Smooth muscle cell (in vitro differentiated cells): ENCODE measurements at regions not wholly inside any gene's neighbourhood (a gene's known extent, or its start where the extent isn't known, plus 50 kb on each side); places are given as distances from the start of the nearest gene placed in this dataset.

ENCODE experiments used
- DNase-seq: peaks from one replicate; lab custom pipeline; 2025; ENCODE audit not compliant: unreplicated experiment; lab: John Stamatoyannopoulos, UW
- H2AFZ ChIP-seq: fragments of 200-600 bp; sonication (generic); 2 replicates; pipeline ENCODE4 v1.6.0; 2016; ENCODE audit warnings: antibody characterized with exemption, low read depth, mild to moderate bottlenecking
- H3F3A ChIP-seq: fragments of 200-600 bp; sonication (generic); 2 replicates; pipeline ENCODE4 v1.6.0; 2017; ENCODE audit warnings: antibody characterized with exemption, low read depth
- H3K27ac ChIP-seq: fragments of 200-600 bp; sonication (generic); 2 replicates; pipeline ENCODE4 v1.5.1; 2016; ENCODE audit warnings: low read depth, mild to moderate bottlenecking
- H3K27me3 ChIP-seq: fragments of 200-600 bp; sonication (generic); 2 replicates; pipeline ENCODE4 v1.6.1; 2016; ENCODE audit warnings: low read depth, mild to moderate bottlenecking
- H3K36me3 ChIP-seq: fragments of 200-600 bp; sonication (generic); 2 replicates; pipeline ENCODE4 v1.5.1; 2016; ENCODE audit warnings: low read depth
- H3K4me1 ChIP-seq: fragments of 200-600 bp; sonication (generic); 2 replicates; pipeline ENCODE4 v1.5.1; 2016; ENCODE audit warnings: low read depth
- H3K4me2 ChIP-seq: fragments of 200-600 bp; sonication (generic); 2 replicates; pipeline ENCODE4 v1.6.0; 2016; ENCODE audit warnings: mild to moderate bottlenecking
- H3K4me3 ChIP-seq: fragments of 200-600 bp; sonication (generic); 2 replicates; pipeline ENCODE4 v1.5.1; 2016; ENCODE audit warnings: mild to moderate bottlenecking
- H3K79me2 ChIP-seq: fragments of 200-600 bp; sonication (generic); 2 replicates; pipeline ENCODE4 v1.6.0; 2016; ENCODE audit warnings: low read depth, mild to moderate bottlenecking
- H3K9ac ChIP-seq: fragments of 200-600 bp; sonication (generic); 2 replicates; pipeline ENCODE4 v1.6.0; 2016; ENCODE audit warnings: low read depth
- H3K9me3 ChIP-seq: fragments of 200-600 bp; sonication (generic); replicated peaks from 2 replicates; pipeline ENCODE4 v1.5.1; 2016; ENCODE audit warnings: low read depth
- H4K20me1 ChIP-seq: fragments of 200-600 bp; sonication (generic); 2 replicates; pipeline ENCODE4 v1.6.0; 2016; ENCODE audit warnings: low read depth
- WGBS: methylation state at CpG from one replicate; pipeline ENCODE4 v1.1.7; 2016; ENCODE audit warnings: low lambda C conversion rate; 5-methylcytosine and 5-hydroxymethylcytosine counted together
- TF ChIP-seq, protein P1 (sequence below): fragments of 200-600 bp; sonication (generic); IDR thresholded peaks from 2 replicates; pipeline ENCODE4 v1.5.1; 2017; ENCODE audit warnings: borderline replicate concordance, mild to moderate bottlenecking, antibody characterized with exemption; ENCODE audit not compliant: insufficient read depth, poor library complexity, severe bottlenecking

DNA sequence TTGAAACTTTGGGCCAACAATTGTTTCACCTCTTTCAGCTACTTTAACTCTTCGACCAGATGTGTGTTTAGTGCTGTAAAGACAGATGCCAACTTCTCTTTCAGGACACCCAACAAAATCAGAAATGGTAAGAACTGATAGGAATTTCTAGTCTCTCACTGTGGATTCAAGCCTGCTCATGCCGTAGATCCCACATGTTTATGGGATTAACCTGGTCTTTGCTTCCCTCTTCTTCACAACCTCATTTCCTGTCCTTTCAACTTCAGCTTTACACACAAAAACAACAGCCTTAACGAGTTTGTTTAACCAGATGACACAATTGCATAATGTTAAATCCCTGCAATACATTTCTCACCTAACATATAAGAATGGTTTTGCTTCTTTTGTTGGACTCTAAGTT lies 1031.9 kb upstream of the LRFN5 start:
- no peak for DNase-seq
- no peaks in the 10 kb centered on the region for H4K20me1 ChIP-seq
- no peaks in the 10 kb centered on the region for H3K4me1 ChIP-seq
- TF ChIP-seq, protein P1, sequence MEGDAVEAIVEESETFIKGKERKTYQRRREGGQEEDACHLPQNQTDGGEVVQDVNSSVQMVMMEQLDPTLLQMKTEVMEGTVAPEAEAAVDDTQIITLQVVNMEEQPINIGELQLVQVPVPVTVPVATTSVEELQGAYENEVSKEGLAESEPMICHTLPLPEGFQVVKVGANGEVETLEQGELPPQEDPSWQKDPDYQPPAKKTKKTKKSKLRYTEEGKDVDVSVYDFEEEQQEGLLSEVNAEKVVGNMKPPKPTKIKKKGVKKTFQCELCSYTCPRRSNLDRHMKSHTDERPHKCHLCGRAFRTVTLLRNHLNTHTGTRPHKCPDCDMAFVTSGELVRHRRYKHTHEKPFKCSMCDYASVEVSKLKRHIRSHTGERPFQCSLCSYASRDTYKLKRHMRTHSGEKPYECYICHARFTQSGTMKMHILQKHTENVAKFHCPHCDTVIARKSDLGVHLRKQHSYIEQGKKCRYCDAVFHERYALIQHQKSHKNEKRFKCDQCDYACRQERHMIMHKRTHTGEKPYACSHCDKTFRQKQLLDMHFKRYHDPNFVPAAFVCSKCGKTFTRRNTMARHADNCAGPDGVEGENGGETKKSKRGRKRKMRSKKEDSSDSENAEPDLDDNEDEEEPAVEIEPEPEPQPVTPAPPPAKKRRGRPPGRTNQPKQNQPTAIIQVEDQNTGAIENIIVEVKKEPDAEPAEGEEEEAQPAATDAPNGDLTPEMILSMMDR = no peak
- no peaks in the 10 kb centered on the region for H3F3A ChIP-seq
- no peaks in the 10 kb centered on the region for H3K36me3 ChIP-seq
- H3K4me2 ChIP-seq = no peak overlapping the region
- H2AFZ ChIP-seq = no peak overlapping the region
- H3K27ac ChIP-seq = no peak overlapping the region
- no peaks in the 10 kb centered on the region for H3K9me3 ChIP-seq
- H3K27me3 ChIP-seq = no peaks in the 10 kb centered on the region
- no peaks in the 10 kb centered on the region for H3K79me2 ChIP-seq
- 39% methylated on average over 3 of the region's 3 CpGs for WGBS
- no peak overlapping the region for H3K4me3 ChIP-seq
- H3K9ac ChIP-seq = no peak overlapping the region

DNA sequence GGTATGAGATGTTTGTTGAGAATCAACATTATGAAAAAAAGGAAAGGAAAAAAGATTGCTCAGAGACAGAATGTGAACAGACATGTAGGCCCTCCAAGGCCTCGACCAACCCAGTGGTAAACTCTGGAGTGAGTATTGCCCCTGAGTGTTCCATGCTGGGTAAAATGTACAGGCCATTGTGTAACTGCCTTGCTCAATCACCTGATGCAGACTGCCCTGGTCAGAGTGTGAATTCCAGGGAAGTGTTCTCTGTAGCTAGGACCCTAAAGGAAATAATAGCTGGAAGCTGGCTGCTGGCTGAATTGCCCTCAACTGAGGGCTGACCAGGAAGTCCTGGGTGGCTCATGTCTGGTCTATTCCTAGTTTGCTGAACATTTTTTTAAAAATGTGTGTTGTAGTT lies 1081.4 kb upstream of the LRFN5 start:
- TF ChIP-seq, protein P1 = no peak
- Histone ChIP-seq H4K20me1 (no peaks in the 10 kb centered on the region), H3K36me3 (no peaks in the 10 kb centered on the region), H3K4me2 (no peak overlapping the region), H3K9me3 (no peaks in the 10 kb centered on the region), H3K27me3 (no peaks in the 10 kb centered on the region), H3K4me1 (no peaks in the 10 kb centered on the region), H3K9ac (no peak overlapping the region), H3F3A (no peaks in the 10 kb centered on the region), H3K27ac (no peak overlapping the region), H3K4me3 (no peak overlapping the region), H3K79me2 (no peaks in the 10 kb centered on the region), H2AFZ (no peak overlapping the region)
- DNase-seq = no peak
- WGBS = 96% methylated on average over 1 of the region's 1 CpG

DNA sequence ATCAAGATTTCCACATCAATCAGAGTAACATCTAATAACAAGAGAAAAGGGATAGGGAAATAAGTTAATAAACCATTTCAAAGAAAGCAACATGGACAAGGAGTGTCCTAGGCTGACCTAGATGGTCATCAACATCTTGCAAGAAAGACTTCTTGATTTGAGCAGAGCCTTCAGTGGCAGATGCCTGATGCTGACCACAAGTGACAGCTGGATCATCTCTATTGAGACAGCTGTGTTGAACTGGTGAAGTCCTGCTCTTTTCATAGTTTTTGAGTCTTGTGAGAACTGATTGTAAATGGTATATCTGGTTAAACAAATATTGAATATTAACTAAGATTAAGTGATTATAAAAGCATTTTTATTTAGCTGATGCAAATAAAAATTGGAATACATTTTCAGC lies 1083.6 kb upstream of the LRFN5 start:
- Histone ChIP-seq H2AFZ (no peak overlapping the region), H3K79me2 (no peaks in the 10 kb centered on the region), H3F3A (no peaks in the 10 kb centered on the region), H3K27me3 (no peaks in the 10 kb centered on the region), H3K4me1 (no peaks in the 10 kb centered on the region), H3K27ac (no peak overlapping the region), H3K4me2 (no peak overlapping the region), H3K4me3 (no peak overlapping the region), H3K9ac (no peak overlapping the region), H4K20me1 (no peaks in the 10 kb centered on the region), H3K9me3 (no peaks in the 10 kb centered on the region), H3K36me3 (no peaks in the 10 kb centered on the region)
- DNase-seq = no peak
- TF ChIP-seq, protein P1 = no peak

DNA sequence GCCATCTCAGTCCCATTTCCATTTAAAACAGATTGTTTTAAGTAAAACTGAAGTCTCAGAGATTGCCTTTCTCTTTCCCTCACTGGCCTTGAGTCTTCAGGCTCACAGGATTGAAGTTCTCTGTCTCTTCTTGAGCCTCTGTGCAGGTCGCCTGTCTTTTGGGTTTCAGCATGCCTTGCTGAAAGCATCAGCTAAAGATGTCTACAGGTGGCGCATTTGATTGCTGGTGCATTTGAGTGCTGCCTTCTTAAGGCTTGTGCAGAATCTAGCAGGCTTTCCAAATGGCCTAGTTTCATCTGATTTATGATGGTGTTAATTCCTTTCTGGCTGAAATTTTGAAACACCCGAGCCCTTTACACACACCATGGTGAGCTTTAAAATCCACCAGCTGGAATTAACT lies 1062.2 kb upstream of the FBXO33 start:
- DNase-seq = no peak
- H3K27ac ChIP-seq = no peak overlapping the region
- H4K20me1 ChIP-seq = no peaks in the 10 kb centered on the region
- H3K9me3 ChIP-seq = no peaks in the 10 kb centered on the region
- no peaks in the 10 kb centered on the region for H3K79me2 ChIP-seq
- H3F3A ChIP-seq = no peaks in the 10 kb centered on the region
- TF ChIP-seq, protein P1 = no peak
- H3K4me2 ChIP-seq = no peak overlapping the region
- H3K36me3 ChIP-seq = no peaks in the 10 kb centered on the region
- no peaks in the 10 kb centered on the region for H3K4me1 ChIP-seq
- H3K4me3 ChIP-seq = no peak overlapping the region
- H3K27me3 ChIP-seq = no peaks in the 10 kb centered on the region
- no peak overlapping the region for H3K9ac ChIP-seq
- WGBS = 76% methylated on average over 3 of the region's 3 CpGs
- H2AFZ ChIP-seq = no peak overlapping the region
